HG02840 (cell line): ENCODE measurements at regions not wholly inside any gene's neighbourhood (a gene's known extent, or its start where the extent isn't known, plus 50 kb on each side); places are given as distances from the start of the nearest gene placed in this dataset.
"Not testable (repeated sequence)": the region's sequence is repeated elsewhere in the genome, so short reads cannot be mapped to it uniquely, and the experiment has no call there.

ENCODE experiments used
- ATAC-seq: cut with Tn5 transposase; IDR thresholded peaks from one replicate; pipeline ENCODE4 v1.9.1; 2021; ENCODE audit warnings: mild to moderate bottlenecking, moderate library complexity, moderate number of reproducible peaks; ENCODE audit not compliant: unreplicated experiment, low FRiP score

- no peak for ATAC-seq
Observed at GRCh38 chr7:113030489-113030888, 56.1 kb downstream of the GPR85 start.

DNA sequence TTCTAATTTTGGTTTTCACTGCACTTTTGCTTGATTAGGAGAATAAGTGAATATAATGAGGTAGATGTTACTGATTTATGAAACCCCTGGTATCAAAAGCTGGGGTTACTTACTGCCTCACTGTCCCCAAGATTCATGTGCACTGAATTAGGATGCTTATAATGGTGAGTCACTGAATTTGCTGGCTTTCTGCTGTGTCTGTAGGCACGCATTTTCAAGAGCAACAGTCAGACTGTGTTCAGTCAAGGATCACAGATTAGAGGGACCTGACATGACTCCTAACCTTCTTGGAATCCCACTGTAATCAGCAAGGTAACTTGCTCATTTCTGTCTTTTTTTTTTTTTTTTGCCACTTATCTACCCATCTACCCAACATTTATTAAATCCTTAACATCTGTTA lies 59.7 kb downstream of the GPR85 start:
- ATAC-seq = no peak

DNA sequence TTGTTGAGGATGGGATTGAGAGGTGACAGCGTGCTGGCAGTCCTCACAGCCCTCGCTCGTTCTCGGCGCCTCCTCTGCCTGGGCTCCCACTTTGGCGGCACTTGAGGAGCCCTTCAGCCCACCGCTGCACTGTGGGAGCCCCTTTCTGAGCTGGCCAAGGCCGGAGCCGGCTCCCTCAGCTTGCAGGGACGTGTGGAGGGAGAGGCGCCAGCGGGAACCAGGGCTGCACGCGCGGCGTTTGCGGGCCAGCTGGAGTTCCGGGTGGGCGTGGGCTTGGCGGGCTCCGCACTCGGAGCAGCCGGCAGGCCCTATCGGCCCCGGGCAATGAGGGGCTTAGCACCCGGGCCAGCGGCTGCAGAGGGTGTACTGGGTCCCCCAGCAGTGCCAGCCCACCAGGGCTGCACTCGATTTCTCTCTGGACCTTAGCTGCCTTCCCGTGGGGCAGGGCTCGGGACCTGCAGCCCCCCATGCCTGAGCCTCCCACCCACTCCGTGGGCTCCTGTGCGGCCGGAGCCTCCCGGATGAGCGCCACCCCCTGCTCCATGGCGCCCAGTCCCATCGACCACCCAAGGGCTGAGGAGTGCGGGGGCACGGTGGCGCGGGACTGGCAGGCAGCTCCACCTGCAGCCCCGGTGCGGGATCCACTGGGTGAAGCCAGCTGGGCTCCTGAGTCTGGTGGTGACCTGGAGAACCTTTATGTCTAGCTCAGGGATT lies 69.3 kb downstream of the GPR85 start:
- not testable (repeated sequence) for ATAC-seq

DNA sequence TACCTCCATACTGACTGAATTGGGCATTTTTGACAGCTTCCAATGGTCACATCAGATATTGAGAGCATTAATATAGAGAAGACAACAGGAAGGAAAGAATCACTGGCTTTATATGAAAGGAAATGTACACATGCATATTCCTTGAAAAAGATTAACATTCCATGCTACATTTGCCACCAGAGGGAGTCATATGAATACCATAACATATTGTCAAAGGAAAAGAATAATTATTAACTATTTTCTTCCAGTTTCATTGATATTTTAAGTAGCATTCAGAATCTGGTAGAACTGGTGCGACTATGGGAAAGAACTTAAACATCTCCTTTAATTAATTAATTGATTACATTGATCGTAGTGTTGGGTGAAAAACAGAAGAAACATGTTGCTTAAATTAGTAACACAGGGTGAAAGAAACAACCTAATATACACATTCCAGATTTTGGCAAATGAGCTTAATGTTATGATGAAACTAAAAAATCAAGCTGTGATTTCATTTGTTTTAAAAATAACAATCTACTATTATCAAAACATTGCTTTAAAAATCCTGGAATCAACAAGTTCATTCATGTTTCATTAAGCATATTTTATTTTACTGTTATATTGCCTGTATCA lies 71.5 kb downstream of the GPR85 start:
- no peak for ATAC-seq

GRCh38 chr7:113013761-113014449 lies 72.7 kb downstream of the GPR85 start:
- no peak for ATAC-seq

GRCh38 chr7:113012862-113013261 lies 73.8 kb downstream of the GPR85 start:
- not testable (repeated sequence) for ATAC-seq

- ATAC-seq = no peak
Observed at GRCh38 chr7:113010377-113010776, 76.2 kb downstream of the GPR85 start.

DNA sequence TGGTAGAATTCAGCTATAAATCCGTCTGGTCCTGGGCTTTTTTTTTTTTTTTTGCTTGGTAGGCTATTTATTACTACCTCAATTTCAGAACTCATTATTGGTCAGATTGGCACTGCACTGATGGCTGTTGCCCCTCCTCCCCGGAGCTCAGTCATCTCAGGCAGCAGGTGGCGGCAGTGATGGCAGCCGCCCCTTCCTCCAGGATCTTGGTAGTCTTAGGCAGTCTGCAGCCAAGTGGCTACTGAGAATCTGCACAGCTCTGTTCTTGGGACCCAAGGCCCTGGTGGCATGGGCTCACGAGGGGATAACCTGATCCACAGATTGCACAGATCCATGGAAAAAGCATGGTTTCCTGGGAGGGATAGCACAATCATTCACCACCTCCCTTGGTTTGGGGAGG lies 77.9 kb downstream of the GPR85 start:
- no peak for ATAC-seq

- ATAC-seq = no peak
Observed at GRCh38 chr7:113004726-113005454, 81.7 kb downstream of the GPR85 start.

DNA sequence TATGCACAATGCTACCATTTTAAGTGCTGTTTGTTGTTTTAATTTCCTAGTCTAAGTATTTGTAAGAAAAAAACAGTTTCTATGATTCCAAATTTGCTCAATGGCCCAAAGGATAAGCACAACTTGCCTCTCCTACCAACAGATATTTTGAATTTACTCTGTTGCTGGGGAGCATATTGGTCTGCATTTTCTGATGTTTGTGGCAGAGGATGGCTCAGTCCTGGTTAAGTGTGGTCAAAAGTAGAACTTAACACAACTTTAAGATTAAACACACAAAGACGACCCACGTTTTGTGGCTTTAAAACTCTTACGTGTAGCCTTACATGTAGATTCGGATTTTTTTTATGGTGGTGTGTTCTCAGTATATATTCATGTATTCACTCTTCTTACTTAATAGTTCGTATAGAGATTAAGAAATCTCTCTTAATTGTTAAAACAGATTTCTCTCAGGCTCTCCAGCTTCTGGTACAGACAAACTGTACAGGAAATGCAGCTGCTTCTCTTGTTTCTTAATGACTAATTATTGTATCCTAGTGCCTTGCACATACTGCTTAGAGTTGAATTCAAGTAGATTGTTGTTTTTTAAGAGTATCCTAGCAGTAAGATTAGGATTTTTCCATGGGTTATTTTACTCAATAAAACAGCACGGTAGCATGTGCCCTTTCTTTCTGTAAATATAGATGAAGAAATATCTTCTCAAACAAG lies 86.2 kb downstream of the GPR85 start:
- no peak for ATAC-seq

DNA sequence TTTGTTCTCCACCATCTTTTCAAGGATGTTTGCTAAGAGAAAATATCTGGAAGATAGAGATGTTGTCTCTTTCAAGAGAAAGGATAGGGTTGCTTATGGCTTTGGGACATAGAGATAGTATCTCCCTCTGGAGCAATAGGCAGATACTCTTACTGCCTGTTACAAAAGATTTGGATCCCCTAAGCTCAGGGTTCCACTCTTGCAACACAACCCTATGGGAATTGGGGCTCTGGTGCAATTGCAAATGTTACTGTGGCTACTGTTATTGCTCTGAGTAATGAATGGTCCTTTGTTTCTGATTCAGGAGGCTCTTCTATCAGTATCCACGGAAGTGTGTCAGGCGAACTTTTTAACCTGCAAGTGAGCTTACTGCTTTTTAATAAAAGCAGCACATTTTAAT lies 88.8 kb downstream of the GPR85 start:
- no peak for ATAC-seq

GRCh38 chr7:112996331-112996871 lies 90.2 kb downstream of the GPR85 start:
- no peak for ATAC-seq

- ATAC-seq = no peak
Observed at GRCh38 chr7:112995059-112995824, 91.4 kb downstream of the GPR85 start.

DNA sequence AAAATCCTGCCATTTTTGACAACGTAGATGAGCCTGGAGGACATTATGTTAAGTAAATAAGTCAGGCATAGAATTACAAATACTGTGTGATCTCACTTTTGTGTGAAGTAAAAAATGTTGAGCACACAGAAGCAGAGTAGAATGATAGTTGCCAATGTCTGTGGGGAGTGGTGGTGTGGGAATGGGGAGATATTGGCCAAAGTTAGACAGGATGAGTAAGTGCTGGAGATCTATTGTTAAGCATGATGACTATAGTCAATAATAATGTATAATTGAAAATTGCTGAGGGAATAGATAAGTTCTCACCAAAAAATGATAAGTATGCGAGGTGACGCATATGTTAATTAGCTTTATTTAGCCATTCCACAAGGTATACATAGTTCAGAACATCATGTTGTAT lies 92.0 kb downstream of the GPR85 start:
- no peak for ATAC-seq

DNA sequence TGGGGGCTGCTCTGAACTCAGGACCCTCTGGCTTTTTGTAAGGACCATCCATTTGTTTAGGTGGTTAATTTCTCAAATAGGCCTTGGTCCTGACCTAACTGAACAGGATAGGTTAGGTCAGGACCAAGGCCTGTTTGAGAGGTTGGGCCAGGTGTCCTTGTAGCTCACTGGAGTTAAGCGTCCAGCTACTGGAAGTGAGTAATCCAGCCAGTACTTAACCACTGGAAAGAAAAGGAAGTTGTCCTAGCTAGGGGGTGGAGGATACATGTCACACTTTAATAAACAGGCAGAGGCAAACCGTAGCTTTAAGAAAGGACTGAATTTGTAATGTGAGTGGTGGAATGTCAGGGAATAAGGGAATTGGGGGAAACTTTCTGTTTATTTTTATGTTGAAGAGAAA lies 96.0 kb downstream of the GPR85 start:
- ATAC-seq = no peak

GRCh38 chr7:112989531-112989930 lies 97.1 kb downstream of the GPR85 start:
- no peak for ATAC-seq

DNA sequence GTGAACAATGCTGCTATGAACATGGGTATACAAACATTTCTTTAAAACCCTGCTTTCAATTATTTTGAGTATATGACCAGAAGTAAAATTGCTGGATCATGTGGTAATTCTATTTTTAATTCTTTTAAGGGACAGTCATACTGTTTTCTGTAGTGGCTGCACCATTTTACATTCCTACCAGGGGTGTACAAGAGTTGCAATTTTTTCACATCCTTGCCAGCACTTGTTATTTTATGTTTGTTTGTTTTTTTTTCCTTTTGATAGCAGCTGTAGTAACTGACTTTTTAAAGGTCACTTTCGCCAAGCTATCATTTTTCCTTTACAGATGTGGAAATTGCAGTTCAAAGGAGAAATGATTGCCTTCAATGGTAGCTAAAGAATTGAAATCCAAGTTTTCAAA lies 99.5 kb downstream of the GPR85 start:
- no peak for ATAC-seq

DNA sequence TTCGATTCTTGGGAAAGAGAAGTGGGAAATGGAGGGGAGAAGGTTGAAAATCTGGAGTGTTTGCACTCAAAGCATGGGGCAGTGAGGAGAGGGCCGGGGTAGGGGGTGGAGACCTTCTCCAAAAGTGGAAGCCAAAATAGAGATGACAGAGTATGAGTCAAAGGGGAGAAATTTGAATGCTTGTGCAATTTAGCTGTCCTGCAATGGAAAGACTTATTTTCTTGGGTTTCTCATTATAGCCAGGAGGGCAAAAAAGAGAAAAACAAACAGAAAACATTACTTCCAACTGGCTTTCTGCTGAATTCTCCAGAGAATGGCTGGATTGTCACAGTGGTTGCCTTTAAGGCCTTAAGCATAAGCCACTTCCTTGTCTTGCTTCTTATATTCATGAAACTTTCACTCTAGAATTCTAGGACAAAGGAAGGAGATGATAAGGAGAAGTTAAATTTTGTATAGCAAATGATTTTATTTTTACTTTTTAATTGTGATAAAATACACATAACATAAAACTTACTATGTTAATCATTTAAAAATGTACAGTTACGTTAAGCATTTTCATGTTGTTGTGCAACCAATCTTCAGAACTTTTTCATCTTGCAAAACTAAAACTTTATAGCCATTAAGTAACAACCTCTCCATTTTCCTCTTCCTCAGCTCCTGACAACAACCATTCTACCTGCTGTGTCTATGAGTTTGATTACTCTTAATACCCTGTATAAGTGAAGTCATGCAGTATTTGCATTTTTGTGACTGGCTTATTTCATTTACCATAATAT lies 100.2 kb downstream of the GPR85 start:
- no peak for ATAC-seq
